Fibroblast of mammary gland (primary cell): ENCODE measurements at regions not wholly inside any gene's neighbourhood (a gene's known extent, or its start where the extent isn't known, plus 50 kb on each side); places are given as distances from the start of the nearest gene placed in this dataset.
"Not testable (repeated sequence)": the region's sequence is repeated elsewhere in the genome, so short reads cannot be mapped to it uniquely, and the experiment has no call there.

Experiments used
- DNase-seq: peaks from one replicate; pipeline ENCODE4 v3.0.0-alpha.2; 2010; ENCODE audit warnings: low read depth
- H3K4me3 ChIP-seq: 2 replicates; pipeline ENCODE4 v1.5.1; 2011; ENCODE audit warnings: low read depth, mild to moderate bottlenecking, low read length, moderate library complexity; ENCODE audit not compliant: control insufficient read depth
- CTCF ChIP-seq: conservative IDR thresholded peaks from 2 replicates; pipeline ENCODE4 v1.5.1; 2011; ENCODE audit warnings: low read depth, low read length, inconsistent platforms; ENCODE audit not compliant: control insufficient read depth, insufficient read depth

- TF ChIP-seq CTCF: no peak
- H3K4me3 ChIP-seq: no peak overlapping the region
- DNase-seq: no peak
These were observed 120.3 kb upstream of the ZBED5 start for GRCh38 chr11:10978198-10978597.

- TF ChIP-seq CTCF: no peak
- no peak for DNase-seq
- H3K4me3 ChIP-seq: no peak overlapping the region
These were observed 117.5 kb upstream of the ZBED5 start for GRCh38 chr11:10975287-10975721.

GRCh38 chr11:10973416-10973815 is 115.6 kb upstream of the ZBED5 start:
- H3K4me3 ChIP-seq: no peak overlapping the region
- DNase-seq: no peak
- no peak for TF ChIP-seq CTCF

- no peak for DNase-seq
- no peak overlapping the region for H3K4me3 ChIP-seq
- TF ChIP-seq CTCF: no peak
These were observed 113.1 kb upstream of the ZBED5 start for GRCh38 chr11:10970926-10971325.

- TF ChIP-seq CTCF: no peak
- DNase-seq: no peak
- H3K4me3 ChIP-seq: no peak overlapping the region
These were observed 111.5 kb upstream of the ZBED5 start for GRCh38 chr11:10969387-10969786.

GRCh38 chr11:10956884-10957283 is 99.0 kb upstream of the ZBED5 start:
- not testable (repeated sequence) for DNase-seq, H3K4me3 ChIP-seq

- DNase-seq: no peak
- no peak for TF ChIP-seq CTCF
- no peak overlapping the region for H3K4me3 ChIP-seq
These were observed 97.8 kb upstream of the ZBED5 start for GRCh38 chr11:10955616-10956015.
